HEK293 (cell line): ENCODE measurements at regions not wholly inside any gene's neighbourhood (a gene's known extent, or its start where the extent isn't known, plus 50 kb on each side); places are given as distances from the start of the nearest gene placed in this dataset.

Experiments used
- CTCF ChIA-PET: fragments of 350-600 bp; formaldehyde crosslinking; extraction: SDS; loops from one replicate; lab custom pipeline; 2021; ENCODE audit warnings: antibody characterized with exemption; lab: Yijun Ruan, JAX
- POLR2A ChIA-PET: fragments of 300-600 bp; formaldehyde crosslinking; extraction: SDS; loops from one replicate; lab custom pipeline; 2020; ENCODE audit warnings: antibody characterized with exemption, inconsistent platforms; lab: Yijun Ruan, JAX
- H3K27ac ChIP-seq: fragments of 200-500 bp; sonication (Bioruptor generic); 2 replicates; pipeline ENCODE4 v1.5.1; 2014; ENCODE audit warnings: low read depth, low read length, control low read depth, inconsistent platforms; ENCODE audit errors: extremely low read depth
- H3K36me3 ChIP-seq, 2 experiments: fragments of 200-500 bp in 1 of 2; sonication (Bioruptor generic) in 1 of 2; 1 replicate in 1 of 2; 2 replicates in 1 of 2; pipeline ENCODE4 v1.5.1; 2014 to 2017; ENCODE audit warnings: inconsistent platforms in 2 of 2, low read length in 2 of 2; ENCODE audit not compliant: control insufficient read depth in 2 of 2, insufficient read depth in 1 of 2
- H3K4me1 ChIP-seq: fragments of 200-500 bp; sonication (Bioruptor generic); 2 replicates; pipeline ENCODE4 v1.5.1; 2014; ENCODE audit warnings: mild to moderate bottlenecking, low read length, inconsistent platforms; ENCODE audit not compliant: control insufficient read depth, insufficient read depth
- H3K4me3 ChIP-seq: 2 replicates; pipeline ENCODE4 v1.5.1; 2011; ENCODE audit warnings: low read depth, mild to moderate bottlenecking, control low read depth, low read length, moderate library complexity
- H3K9me3 ChIP-seq: fragments of 200-500 bp; sonication (Bioruptor generic); 2 replicates; pipeline ENCODE4 v1.5.1; 2014; ENCODE audit warnings: low read depth, low read length, inconsistent platforms; ENCODE audit not compliant: control insufficient read depth, insufficient read depth
- AEBP2 ChIP-seq: fragments of 450-650 bp; formaldehyde crosslinking; IDR thresholded peaks from 2 replicates; pipeline ENCODE4 v1.5.1; 2016; ENCODE audit warnings: missing biosample characterization, missing genetic modification characterization, borderline replicate concordance
- GFI1B ChIP-seq: fragments of 450-650 bp; formaldehyde crosslinking; IDR thresholded peaks from 2 replicates; pipeline ENCODE4 v1.5.1; 2016; ENCODE audit warnings: missing biosample characterization, missing genetic modification characterization
- GLIS1 ChIP-seq: fragments of 450-650 bp; formaldehyde crosslinking; IDR thresholded peaks from 2 replicates; pipeline ENCODE4 v1.5.1; 2016; ENCODE audit warnings: missing biosample characterization, missing genetic modification characterization
- KLF1 ChIP-seq: fragments of 450-650 bp; formaldehyde crosslinking; IDR thresholded peaks from 2 replicates; pipeline ENCODE4 v1.5.1; 2016; ENCODE audit warnings: missing biosample characterization, missing genetic modification characterization
- MYNN ChIP-seq: fragments of 450-650 bp; formaldehyde crosslinking; IDR thresholded peaks from 2 replicates; pipeline ENCODE4 v1.5.1; 2016; ENCODE audit warnings: missing biosample characterization, missing genetic modification characterization, borderline replicate concordance
- TSHZ1 ChIP-seq: fragments of 450-650 bp; formaldehyde crosslinking; IDR thresholded peaks from 2 replicates; pipeline ENCODE4 v1.5.1; 2016; ENCODE audit warnings: missing biosample characterization, missing genetic modification characterization, borderline replicate concordance
- YY2 ChIP-seq: fragments of 450-650 bp; formaldehyde crosslinking; IDR thresholded peaks from 2 replicates; pipeline ENCODE4 v1.5.1; 2016; ENCODE audit warnings: missing biosample characterization, missing genetic modification characterization
- ZNF155 ChIP-seq: fragments of 450-650 bp; formaldehyde crosslinking; IDR thresholded peaks from 2 replicates; pipeline ENCODE4 v1.5.1; 2016; ENCODE audit warnings: missing biosample characterization, missing genetic modification characterization
- ZNF174 ChIP-seq: fragments of 450-650 bp; formaldehyde crosslinking; IDR thresholded peaks from 2 replicates; pipeline ENCODE4 v1.5.0; 2017; ENCODE audit warnings: missing biosample characterization, mild to moderate bottlenecking, missing genetic modification characterization
- ZNF223 ChIP-seq: fragments of 450-650 bp; formaldehyde crosslinking; IDR thresholded peaks from 2 replicates; pipeline ENCODE4 v1.5.1; 2016; ENCODE audit warnings: missing biosample characterization, missing genetic modification characterization
- ZNF311 ChIP-seq: fragments of 450-650 bp; formaldehyde crosslinking; IDR thresholded peaks from 2 replicates; pipeline ENCODE4 v1.5.1; 2017; ENCODE audit warnings: missing biosample characterization, missing genetic modification characterization, borderline replicate concordance
- ZNF341 ChIP-seq: fragments of 450-650 bp; formaldehyde crosslinking; IDR thresholded peaks from 2 replicates; pipeline ENCODE4; 2016; ENCODE audit warnings: low read depth, missing biosample characterization, missing genetic modification characterization
- ZNF404 ChIP-seq: fragments of 450-650 bp; formaldehyde crosslinking; IDR thresholded peaks from 2 replicates; pipeline ENCODE4 v1.5.1; 2017; ENCODE audit warnings: missing biosample characterization, missing genetic modification characterization
- ZNF473 ChIP-seq: fragments of 450-650 bp; formaldehyde crosslinking; IDR thresholded peaks from 2 replicates; pipeline ENCODE4 v1.5.1; 2017; ENCODE audit warnings: missing biosample characterization, missing genetic modification characterization
- ZNF600 ChIP-seq: fragments of 450-650 bp; formaldehyde crosslinking; IDR thresholded peaks from 2 replicates; pipeline ENCODE4 v1.5.1; 2016; ENCODE audit warnings: missing biosample characterization, missing genetic modification characterization
- ZNF621 ChIP-seq: fragments of 450-650 bp; formaldehyde crosslinking; IDR thresholded peaks from 2 replicates; pipeline ENCODE4 v1.5.1; 2017; ENCODE audit warnings: missing biosample characterization, missing genetic modification characterization
- ZNF629 ChIP-seq: fragments of 450-650 bp; formaldehyde crosslinking; IDR thresholded peaks from 2 replicates; pipeline ENCODE4 v1.5.1; 2017; ENCODE audit warnings: missing biosample characterization, missing genetic modification characterization
- ZNF692 ChIP-seq: fragments of 450-650 bp; formaldehyde crosslinking; IDR thresholded peaks from 2 replicates; pipeline ENCODE4 v1.5.1; 2016; ENCODE audit warnings: missing biosample characterization, missing genetic modification characterization
- ZXDB ChIP-seq: fragments of 450-650 bp; formaldehyde crosslinking; IDR thresholded peaks from 2 replicates; pipeline ENCODE4 v1.5.1; 2016; ENCODE audit warnings: missing biosample characterization, missing genetic modification characterization
- TF ChIP-seq, protein P1 (sequence below): fragments of 450-650 bp; formaldehyde crosslinking; IDR thresholded peaks from 2 replicates; pipeline ENCODE4 v1.5.1; 2016; ENCODE audit warnings: missing biosample characterization, missing genetic modification characterization

DNA sequence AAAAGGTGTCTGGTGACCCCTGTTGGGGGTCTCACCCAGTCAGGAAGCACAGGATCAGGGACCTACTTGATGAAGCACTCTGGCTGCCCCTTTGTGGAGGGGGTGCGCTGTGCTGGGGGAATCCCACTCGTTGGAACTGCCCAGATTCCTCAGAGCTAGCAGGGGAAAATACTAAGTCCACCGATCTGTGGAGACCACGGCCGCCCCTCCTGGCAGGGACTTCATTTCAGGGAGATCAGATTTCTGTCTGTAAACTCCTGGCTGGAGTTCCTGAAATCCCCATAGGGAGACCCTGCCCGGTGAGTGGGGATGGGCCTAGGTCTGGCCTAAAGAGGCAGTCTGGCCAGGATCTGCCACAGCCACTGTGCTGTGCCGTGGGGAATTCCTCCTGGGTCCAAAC is 79.3 kb upstream of the ADCY1 start:
- H3K9me3 ChIP-seq, result no peaks in the 10 kb centered on the region
- H3K4me1 ChIP-seq, result no peaks in the 10 kb centered on the region
- no peak overlapping the region for H3K27ac ChIP-seq
- POLR2A ChIA-PET, result no interaction called here
- CTCF ChIA-PET, result no interaction called here
- no peaks in the 10 kb centered on the region for H3K36me3 ChIP-seq
- H3K4me3 ChIP-seq, result no peak overlapping the region
- TF ChIP-seq ZNF621 (tag by site-specific recombination) (no peak), ZNF600 (tag by site-specific recombination) (no peak), TSHZ1 (tag by site-specific recombination) (no peak), ZNF223 (tag by site-specific recombination) (no peak), ZNF155 (tag by site-specific recombination) (no peak), ZNF311 (tag by site-specific recombination) (no peak), MYNN (no peak), GLIS1 (no peak)

DNA sequence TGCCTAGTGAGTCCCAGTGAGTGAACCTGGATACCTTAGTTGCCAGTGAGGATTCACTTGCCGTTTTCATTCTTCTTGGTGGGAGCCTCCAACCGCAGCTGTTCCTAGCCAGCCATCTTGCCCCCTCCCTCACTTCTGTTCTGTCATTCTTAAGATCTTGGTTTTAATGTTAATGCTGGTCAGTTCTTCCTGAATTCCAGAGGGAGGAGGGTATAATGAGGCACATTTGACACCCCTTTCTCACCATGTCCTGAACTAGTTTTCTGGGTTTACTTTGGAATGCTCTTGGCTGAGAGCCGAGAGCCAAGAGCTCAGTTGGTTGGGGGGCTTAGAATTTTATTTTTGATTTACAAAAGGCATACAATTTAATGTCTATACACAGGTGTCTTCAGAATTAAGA is 78.5 kb upstream of the ADCY1 start:
- Histone ChIP-seq H3K36me3 (no peaks in the 10 kb centered on the region), H3K4me3 (no peak overlapping the region), H3K4me1 (no peaks in the 10 kb centered on the region), H3K27ac (no peak overlapping the region), H3K9me3 (no peaks in the 10 kb centered on the region)
- CTCF ChIA-PET, result interaction anchor here (0.7 kb wide), 1 partner anchor 134 kb away, joined by 3 read pairs; no protein-coding TSS in a partner anchor
- POLR2A ChIA-PET, result no interaction called here
- TF ChIP-seq GFI1B (tag by site-specific recombination) (no peak), ZNF473 (tag by site-specific recombination) (no peak), ZNF404 (tag by site-specific recombination) (no peak), ZNF621 (tag by site-specific recombination) (no peak), YY2 (tag by site-specific recombination) (no peak), ZNF174 (no peak), ZNF629 (no peak), ZNF341 (no peak), KLF1 (tag by site-specific recombination) (no peak), ZXDB (no peak), AEBP2 (tag by site-specific recombination) (no peak), ZNF692 (tag by site-specific recombination) (no peak)
- TF ChIP-seq, protein P1, sequence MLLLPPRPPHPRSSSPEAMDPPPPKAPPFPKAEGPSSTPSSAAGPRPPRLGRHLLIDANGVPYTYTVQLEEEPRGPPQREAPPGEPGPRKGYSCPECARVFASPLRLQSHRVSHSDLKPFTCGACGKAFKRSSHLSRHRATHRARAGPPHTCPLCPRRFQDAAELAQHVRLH, result no peak
